Neutrophil (primary cell): ENCODE measurements at regions not wholly inside any gene's neighbourhood (a gene's known extent, or its start where the extent isn't known, plus 50 kb on each side); places are given as distances from the start of the nearest gene placed in this dataset.

ENCODE experiments used
- H3K27ac ChIP-seq: fragments of 200-600 bp; sonication (generic); 2 replicates; pipeline ENCODE4 v1.5.1; 2016; ENCODE audit warnings: mild to moderate bottlenecking, moderate library complexity
- H3K27me3 ChIP-seq: fragments of 200-600 bp; sonication (generic); 2 replicates; pipeline ENCODE4 v1.6.0; 2016; ENCODE audit warnings: mild to moderate bottlenecking
- H3K36me3 ChIP-seq: fragments of 200-600 bp; sonication (generic); 2 replicates; pipeline ENCODE4 v1.5.1; 2017
- H3K4me1 ChIP-seq, 2 experiments: fragments of 200-600 bp in 1 of 2; sonication (generic) in 1 of 2; 1 replicate in 1 of 2; 2 replicates in 1 of 2; pipeline versions ENCODE4 v1.5.1 to v1.6.1; 2013 to 2016; ENCODE audit warnings: low read depth in 1 of 2, low read length in 1 of 2, mild to moderate bottlenecking in 1 of 2, moderate library complexity in 1 of 2; ENCODE audit not compliant: control insufficient read depth in 1 of 2, insufficient read depth in 1 of 2
- H3K4me3 ChIP-seq, 2 experiments: fragments of 200-600 bp in 1 of 2; sonication (generic) in 1 of 2; 1 replicate in 1 of 2; 2 replicates in 1 of 2; pipeline ENCODE4 v1.5.1; 2013 to 2016; ENCODE audit warnings: low read depth in 1 of 2, low read length in 1 of 2, mild to moderate bottlenecking in 1 of 2, moderate library complexity in 1 of 2
- H3K9me3 ChIP-seq: fragments of 200-600 bp; sonication (generic); 2 replicates; pipeline ENCODE4 v1.5.1; 2016
- CTCF ChIP-seq: fragments of 200-600 bp; sonication (generic); IDR thresholded peaks from 2 replicates; pipeline ENCODE4 v1.5.1; 2016; ENCODE audit warnings: antibody characterized with exemption

- TF ChIP-seq CTCF: no peak
- Histone ChIP-seq H3K9me3 (no peaks in the 10 kb centered on the region), H3K4me1 (no peaks in the 10 kb centered on the region), H3K27ac (no peak overlapping the region), H3K4me3 (no peak overlapping the region), H3K27me3 (peaks cover 5% of the 10 kb centered on the region), H3K36me3 (no peaks in the 10 kb centered on the region)
Measured at GRCh38 chr4:10302096-10302495, 155.1 kb downstream of the ZNF518B start.

GRCh38 chr4:10299601-10300000 is 157.6 kb downstream of the ZNF518B start:
- Histone ChIP-seq H3K4me1 (no peaks in the 10 kb centered on the region), H3K27me3 (peaks cover 5% of the 10 kb centered on the region), H3K9me3 (no peaks in the 10 kb centered on the region), H3K36me3 (no peaks in the 10 kb centered on the region), H3K27ac (no peak overlapping the region), H3K4me3 (no peak overlapping the region)
- TF ChIP-seq CTCF: no peak

- H3K4me1 ChIP-seq: no peaks in the 10 kb centered on the region
- H3K27ac ChIP-seq: no peak overlapping the region
- peaks cover 5% of the 10 kb centered on the region for H3K27me3 ChIP-seq
- no peaks in the 10 kb centered on the region for H3K9me3 ChIP-seq
- H3K36me3 ChIP-seq: no peaks in the 10 kb centered on the region
- no peak overlapping the region for H3K4me3 ChIP-seq
- no peak for TF ChIP-seq CTCF
Measured at GRCh38 chr4:10298681-10299080, 158.5 kb downstream of the ZNF518B start.

GRCh38 chr4:10296730-10297129 is 160.5 kb downstream of the ZNF518B start:
- Histone ChIP-seq H3K4me1 (no peaks in the 10 kb centered on the region), H3K36me3 (no peaks in the 10 kb centered on the region), H3K27me3 (peaks cover 5% of the 10 kb centered on the region), H3K27ac (no peak overlapping the region), H3K9me3 (no peaks in the 10 kb centered on the region), H3K4me3 (no peak overlapping the region)
- TF ChIP-seq CTCF: no peak

GRCh38 chr4:10295301-10295700 is 161.9 kb downstream of the ZNF518B start:
- no peak for TF ChIP-seq CTCF
- no peaks in the 10 kb centered on the region for H3K4me1 ChIP-seq
- no peak overlapping the region for H3K4me3 ChIP-seq
- H3K36me3 ChIP-seq: no peaks in the 10 kb centered on the region
- H3K9me3 ChIP-seq: no peaks in the 10 kb centered on the region
- no peak overlapping the region for H3K27ac ChIP-seq
- peaks cover 2% of the 10 kb centered on the region for H3K27me3 ChIP-seq

GRCh38 chr4:10289538-10289906 is 167.7 kb downstream of the ZNF518B start:
- no peaks in the 10 kb centered on the region for H3K9me3 ChIP-seq
- H3K4me1 ChIP-seq: no peaks in the 10 kb centered on the region
- H3K27me3 ChIP-seq: no peaks in the 10 kb centered on the region
- no peaks in the 10 kb centered on the region for H3K36me3 ChIP-seq
- TF ChIP-seq CTCF: no peak
- no peak overlapping the region for H3K27ac ChIP-seq
- H3K4me3 ChIP-seq: no peak overlapping the region
